MM.1S (cell line): ENCODE measurements at regions not wholly inside any gene's neighbourhood (a gene's known extent, or its start where the extent isn't known, plus 50 kb on each side); places are given as distances from the start of the nearest gene placed in this dataset.

Experiments
- EZH2 ChIP-seq: fragments of 300-600 bp; sonication (generic); optimal IDR thresholded peaks from 2 replicates; pipeline ENCODE3; 2017; ENCODE audit warnings: low read depth, mild to moderate bottlenecking, antibody characterized with exemption, low read length, mixed read lengths
- EZH2phosphoT487 ChIP-seq: fragments of 300-600 bp; sonication (generic); IDR thresholded peaks from 2 replicates; pipeline ENCODE4 v1.6.1; 2018; ENCODE audit warnings: antibody characterized with exemption, low read length
- TF ChIP-seq, protein P1 (sequence below): fragments of 300-600 bp; sonication (generic); IDR thresholded peaks from 2 replicates; pipeline ENCODE4 v1.5.1; 2016; ENCODE audit warnings: antibody characterized with exemption, low read length, mixed read lengths

DNA sequence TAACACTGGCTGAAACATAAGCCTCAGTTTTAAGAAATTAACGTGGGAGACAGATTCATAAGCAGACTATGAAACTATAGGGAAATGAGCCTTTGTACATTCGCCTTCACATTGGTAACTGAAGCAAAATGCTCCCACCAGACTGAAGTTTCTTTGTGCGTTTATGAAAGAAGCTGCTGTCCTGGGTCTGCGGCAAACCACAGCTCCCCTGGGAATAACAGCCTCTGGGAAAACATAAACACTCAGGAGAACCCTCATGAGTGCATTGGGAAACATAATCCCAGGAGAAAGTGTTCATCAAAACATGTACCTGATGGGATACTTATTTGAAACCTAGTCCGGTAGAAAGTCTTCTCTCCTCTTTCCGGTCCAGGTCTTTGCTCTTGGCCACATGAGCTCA lies 193.1 kb upstream of the LARGE1 start:
- TF ChIP-seq EZH2 (no peak), EZH2phosphoT487 (no peak)
- TF ChIP-seq, protein P1, sequence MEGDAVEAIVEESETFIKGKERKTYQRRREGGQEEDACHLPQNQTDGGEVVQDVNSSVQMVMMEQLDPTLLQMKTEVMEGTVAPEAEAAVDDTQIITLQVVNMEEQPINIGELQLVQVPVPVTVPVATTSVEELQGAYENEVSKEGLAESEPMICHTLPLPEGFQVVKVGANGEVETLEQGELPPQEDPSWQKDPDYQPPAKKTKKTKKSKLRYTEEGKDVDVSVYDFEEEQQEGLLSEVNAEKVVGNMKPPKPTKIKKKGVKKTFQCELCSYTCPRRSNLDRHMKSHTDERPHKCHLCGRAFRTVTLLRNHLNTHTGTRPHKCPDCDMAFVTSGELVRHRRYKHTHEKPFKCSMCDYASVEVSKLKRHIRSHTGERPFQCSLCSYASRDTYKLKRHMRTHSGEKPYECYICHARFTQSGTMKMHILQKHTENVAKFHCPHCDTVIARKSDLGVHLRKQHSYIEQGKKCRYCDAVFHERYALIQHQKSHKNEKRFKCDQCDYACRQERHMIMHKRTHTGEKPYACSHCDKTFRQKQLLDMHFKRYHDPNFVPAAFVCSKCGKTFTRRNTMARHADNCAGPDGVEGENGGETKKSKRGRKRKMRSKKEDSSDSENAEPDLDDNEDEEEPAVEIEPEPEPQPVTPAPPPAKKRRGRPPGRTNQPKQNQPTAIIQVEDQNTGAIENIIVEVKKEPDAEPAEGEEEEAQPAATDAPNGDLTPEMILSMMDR = no peak
